CD14-positive monocyte (primary cell): ENCODE measurements at regions not wholly inside any gene's neighbourhood (a gene's known extent, or its start where the extent isn't known, plus 50 kb on each side); places are given as distances from the start of the nearest gene placed in this dataset.

Experiments
- DNase-seq, 3 donors: peaks; one replicate each; pipeline ENCODE4 v3.0.0-alpha.2; 2011 to 2022
- H2AFZ ChIP-seq: 2 replicates; pipeline ENCODE4 v1.6.0; 2012; ENCODE audit warnings: mild to moderate bottlenecking, low read depth, low read length, inconsistent platforms; ENCODE audit not compliant: insufficient read depth, poor library complexity, severe bottlenecking
- H3K27ac ChIP-seq, 2 donors: 1 replicate in 1 of 2; 2 replicates in 1 of 2; pipeline ENCODE4 v1.5.1; 2012 to 2013; ENCODE audit warnings: low read length in 2 of 2, control low read depth in 1 of 2, inconsistent platforms in 1 of 2, low read depth in 1 of 2, mild to moderate bottlenecking in 1 of 2
- H3K27me3 ChIP-seq, 2 donors: one replicate each; pipeline versions ENCODE4 v1.6.0 to v1.6.1; 2011 to 2013; ENCODE audit warnings: low read length in 2 of 2; ENCODE audit not compliant: control insufficient read depth in 2 of 2, insufficient read depth in 2 of 2
- H3K36me3 ChIP-seq, 2 donors: replicated peaks in 1 of 2; 1 replicate in 1 of 2; 2 replicates in 1 of 2; pipeline versions ENCODE4 v1.5.1 to v1.6.1; 2012 to 2013; ENCODE audit warnings: low read length in 2 of 2, control low read depth in 1 of 2, inconsistent platforms in 1 of 2, mild to moderate bottlenecking in 1 of 2; ENCODE audit not compliant: insufficient read depth in 2 of 2, control insufficient read depth in 1 of 2
- H3K4me1 ChIP-seq, 2 donors: 1 replicate in 1 of 2; 2 replicates in 1 of 2; pipeline versions ENCODE4 v1.5.1 to v1.6.1; 2012 to 2013; ENCODE audit warnings: low read length in 2 of 2, control low read depth in 1 of 2, inconsistent platforms in 1 of 2, mild to moderate bottlenecking in 1 of 2, moderate library complexity in 1 of 2; ENCODE audit not compliant: insufficient read depth in 2 of 2, control insufficient read depth in 1 of 2
- H3K4me2 ChIP-seq: replicated peaks from 2 replicates; pipeline ENCODE3; 2012; ENCODE audit warnings: low read length, moderate library complexity, mild to moderate bottlenecking; ENCODE audit not compliant: poor library complexity, severe bottlenecking; ENCODE audit errors: extremely low read depth
- H3K4me3 ChIP-seq, 3 experiments: fragments of 200-600 bp in 1 of 3; sonication (generic) in 1 of 3; replicated peaks in 1 of 3; 1 replicate in 2 of 3; 2 replicates in 1 of 3; pipeline ENCODE4 v1.5.1; 2011 to 2013; ENCODE audit warnings: low read length in 3 of 3, mild to moderate bottlenecking in 3 of 3, control low read depth in 2 of 3, low read depth in 2 of 3, inconsistent platforms in 1 of 3, moderate library complexity in 1 of 3
- H3K79me2 ChIP-seq: 2 replicates; pipeline ENCODE4 v1.6.0; 2012; ENCODE audit warnings: mild to moderate bottlenecking, control low read depth, inconsistent platforms, low read length, moderate library complexity; ENCODE audit not compliant: insufficient read depth
- H3K9ac ChIP-seq: 2 replicates; pipeline ENCODE4 v1.6.0; 2017; ENCODE audit warnings: low read length, mild to moderate bottlenecking; ENCODE audit not compliant: insufficient read depth, poor library complexity, severe bottlenecking
- H3K9me3 ChIP-seq, 2 donors: replicated peaks in 1 of 2; 1 replicate in 1 of 2; 2 replicates in 1 of 2; pipeline versions ENCODE4 v1.5.1 to v1.6.1; 2012 to 2013; ENCODE audit warnings: low read length in 2 of 2, control low read depth in 1 of 2; ENCODE audit not compliant: control insufficient read depth in 1 of 2, insufficient read depth in 1 of 2
- H4K20me1 ChIP-seq: 2 replicates; pipeline ENCODE4 v1.6.0; 2012; ENCODE audit warnings: mild to moderate bottlenecking, low read length, control low read depth, moderate library complexity; ENCODE audit not compliant: insufficient read depth
- H3K27ac Mint-ChIP-seq, 7 donors: one replicate each; pipeline ENCODE4 v1.8.0; 2020; ENCODE audit warnings: mild to moderate bottlenecking in 7 of 7, mixed read lengths in 7 of 7, moderate library complexity in 6 of 7, inconsistent platforms in 2 of 7
- H3K27me3 Mint-ChIP-seq, 3 donors: one replicate each; pipeline ENCODE4 v1.8.0; 2021 to 2022; ENCODE audit warnings: low read depth in 3 of 3, mild to moderate bottlenecking in 3 of 3, mixed read lengths in 3 of 3, moderate library complexity in 3 of 3, inconsistent platforms in 1 of 3
- H3K36me3 Mint-ChIP-seq, 2 donors: one replicate each; pipeline ENCODE4 v1.8.0; 2020; ENCODE audit warnings: mixed read lengths in 2 of 2, inconsistent platforms in 1 of 2, mild to moderate bottlenecking in 1 of 2
- H3K4me1 Mint-ChIP-seq: one replicate; pipeline ENCODE4 v1.8.0; 2020; ENCODE audit warnings: mild to moderate bottlenecking, mixed read lengths
- H3K4me3 Mint-ChIP-seq, 2 donors: one replicate each; pipeline ENCODE4 v1.8.0; 2020; ENCODE audit warnings: mild to moderate bottlenecking in 2 of 2, mixed read lengths in 2 of 2, moderate library complexity in 1 of 2
- H3K9me3 Mint-ChIP-seq, 7 donors: one replicate each; pipeline ENCODE4 v1.8.0; 2020 to 2022; ENCODE audit warnings: mixed read lengths in 7 of 7, mild to moderate bottlenecking in 6 of 7, moderate library complexity in 6 of 7, inconsistent platforms in 2 of 7
- WGBS: methylation state at CpG from one replicate; pipeline ENCODE4 v1.1.5; 2013; ENCODE audit warnings: missing lambda C conversion rate; ENCODE audit not compliant: insufficient coverage; 5-methylcytosine and 5-hydroxymethylcytosine counted together
- intact Hi-C, 2 donors: fragments of 100-400 bp; cut with micrococcal nuclease; formaldehyde crosslinking; loops; one replicate each; pipeline versions ENCODE4 v1.15.0 to v1.15.1; 2023
- TF ChIP-seq, protein P1 (sequence below): fragments of 200-600 bp; IDR thresholded peaks from one replicate; pipeline ENCODE4 v1.8.0; 2022; ENCODE audit warnings: antibody characterized with exemption, mild to moderate bottlenecking

DNA sequence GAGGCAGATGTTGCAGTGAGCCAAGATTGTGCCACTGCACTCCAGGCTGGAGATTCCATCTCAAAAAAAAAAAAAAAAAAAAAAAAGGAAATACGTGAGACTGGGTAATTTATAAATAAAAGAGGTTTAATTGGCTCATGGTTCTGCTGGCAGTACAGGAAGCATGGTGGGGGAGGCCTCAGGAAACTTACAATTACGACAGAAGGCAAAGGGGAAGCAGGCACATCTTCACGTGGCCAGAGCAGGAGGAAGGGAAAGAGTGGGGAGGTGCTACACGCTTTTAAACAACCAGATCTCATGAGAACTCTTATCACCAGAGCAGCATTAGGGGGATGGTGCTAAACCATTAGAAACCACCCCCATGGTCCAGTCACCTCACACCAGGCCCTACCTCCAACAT, 138.2 kb upstream of the IL12A start:
- Mint-ChIP-seq H3K4me1 (peaks cover 41% of the 10 kb centered on the region), H3K9me3 (peaks cover 12 to 30% (median 25%) of the 10 kb centered on the region in 7 donors), H3K36me3 (peaks cover 0 to 5% of the 10 kb centered on the region in 2 donors), H3K27ac (peak overlapping the region in 4 of 7 donors; percentile 29 to 90 (median 58)), H3K27me3 (no peaks in the 10 kb centered on the region), H3K4me3 (no peak overlapping the region)
- no peak overlapping the region for H3K27ac ChIP-seq
- no peak overlapping the region for H3K4me2 ChIP-seq
- H3K9ac ChIP-seq: no peak overlapping the region
- intact Hi-C loops: no loop called here
- H3K4me3 ChIP-seq: no peak overlapping the region
- no peaks in the 10 kb centered on the region for H4K20me1 ChIP-seq
- no peaks in the 10 kb centered on the region for H3K36me3 ChIP-seq
- no CpG with 5 or more reads among the region's 4 CpGs for WGBS
- H2AFZ ChIP-seq: no peak overlapping the region
- DNase-seq: peak; percentile 20 to 59 (median 50)
- peaks cover 11 to 13% of the 10 kb centered on the region in 2 donors for H3K4me1 ChIP-seq
- H3K27me3 ChIP-seq: no peaks in the 10 kb centered on the region
- TF ChIP-seq, protein P1, sequence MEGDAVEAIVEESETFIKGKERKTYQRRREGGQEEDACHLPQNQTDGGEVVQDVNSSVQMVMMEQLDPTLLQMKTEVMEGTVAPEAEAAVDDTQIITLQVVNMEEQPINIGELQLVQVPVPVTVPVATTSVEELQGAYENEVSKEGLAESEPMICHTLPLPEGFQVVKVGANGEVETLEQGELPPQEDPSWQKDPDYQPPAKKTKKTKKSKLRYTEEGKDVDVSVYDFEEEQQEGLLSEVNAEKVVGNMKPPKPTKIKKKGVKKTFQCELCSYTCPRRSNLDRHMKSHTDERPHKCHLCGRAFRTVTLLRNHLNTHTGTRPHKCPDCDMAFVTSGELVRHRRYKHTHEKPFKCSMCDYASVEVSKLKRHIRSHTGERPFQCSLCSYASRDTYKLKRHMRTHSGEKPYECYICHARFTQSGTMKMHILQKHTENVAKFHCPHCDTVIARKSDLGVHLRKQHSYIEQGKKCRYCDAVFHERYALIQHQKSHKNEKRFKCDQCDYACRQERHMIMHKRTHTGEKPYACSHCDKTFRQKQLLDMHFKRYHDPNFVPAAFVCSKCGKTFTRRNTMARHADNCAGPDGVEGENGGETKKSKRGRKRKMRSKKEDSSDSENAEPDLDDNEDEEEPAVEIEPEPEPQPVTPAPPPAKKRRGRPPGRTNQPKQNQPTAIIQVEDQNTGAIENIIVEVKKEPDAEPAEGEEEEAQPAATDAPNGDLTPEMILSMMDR: no peak
- peaks cover 24% of the 10 kb centered on the region for H3K79me2 ChIP-seq
- H3K9me3 ChIP-seq: peaks cover 19 to 21% of the 10 kb centered on the region in 2 donors

DNA sequence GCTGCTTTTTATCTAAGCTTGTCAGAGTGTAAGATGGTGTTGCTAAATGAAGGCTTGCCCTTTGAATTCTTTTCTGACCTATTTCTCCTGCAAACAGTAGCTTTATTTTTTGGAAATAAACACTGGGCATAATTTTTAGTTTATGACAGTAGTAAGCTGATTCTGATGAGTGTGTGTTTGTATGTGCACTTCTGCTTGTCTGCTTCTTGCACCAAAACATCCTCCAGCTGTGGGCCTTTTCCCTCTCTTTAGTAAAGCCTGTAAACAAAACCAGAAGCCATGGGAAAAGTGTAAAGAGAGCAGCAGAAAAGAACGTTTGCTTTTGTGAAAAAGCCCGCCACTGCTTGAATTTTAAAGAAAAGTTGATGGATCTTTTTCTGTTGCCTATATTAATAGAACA, 136.4 kb upstream of the IL12A start:
- peaks cover 19 to 21% of the 10 kb centered on the region in 2 donors for H3K9me3 ChIP-seq
- Mint-ChIP-seq H3K4me3 (no peak overlapping the region), H3K4me1 (peaks cover 51% of the 10 kb centered on the region), H3K9me3 (peaks cover 12 to 30% (median 25%) of the 10 kb centered on the region in 7 donors), H3K27ac (no peak overlapping the region), H3K27me3 (peaks cover 0 to 2% (median 0%) of the 10 kb centered on the region in 3 donors), H3K36me3 (peaks cover 0 to 5% of the 10 kb centered on the region in 2 donors)
- peak overlapping the region; percentile 38 for H3K9ac ChIP-seq
- TF ChIP-seq, protein P1: no peak
- H2AFZ ChIP-seq: peak overlapping the region; percentile 87
- H3K79me2 ChIP-seq: peaks cover 17% of the 10 kb centered on the region
- no peak overlapping the region for H3K27ac ChIP-seq
- H3K4me2 ChIP-seq: peak overlapping the region; percentile 66
- DNase-seq: no peak
- intact Hi-C loops: no loop called here
- WGBS: no CpG with 5 or more reads among the region's 2 CpGs
- no peaks in the 10 kb centered on the region for H3K27me3 ChIP-seq
- H3K4me1 ChIP-seq: peaks cover 11 to 13% of the 10 kb centered on the region in 2 donors
- no peaks in the 10 kb centered on the region for H3K36me3 ChIP-seq
- H4K20me1 ChIP-seq: no peaks in the 10 kb centered on the region
- H3K4me3 ChIP-seq: no peak overlapping the region
